PC-3 (cell line): ENCODE measurements at regions not wholly inside any gene's neighbourhood (a gene's known extent, or its start where the extent isn't known, plus 50 kb on each side); places are given as distances from the start of the nearest gene placed in this dataset.

Experiments
- EZH2 ChIP-seq: fragments of 300-600 bp; sonication (generic); IDR thresholded peaks from one replicate; pipeline ENCODE4 v1.6.1; 2017; ENCODE audit warnings: antibody characterized with exemption, mild to moderate bottlenecking, low read length; ENCODE audit not compliant: unreplicated experiment
- EZH2phosphoT487 ChIP-seq: fragments of 300-600 bp; sonication (generic); IDR thresholded peaks from 2 replicates; pipeline ENCODE4 v1.6.1; 2018; ENCODE audit warnings: mild to moderate bottlenecking, antibody characterized with exemption, low read length, borderline replicate concordance
- TF ChIP-seq, protein P1 (sequence below): fragments of 300-600 bp; sonication (generic); conservative IDR thresholded peaks from 2 replicates; pipeline ENCODE4 v1.5.1; 2017; ENCODE audit warnings: antibody characterized with exemption, low read depth, mild to moderate bottlenecking, low read length

DNA sequence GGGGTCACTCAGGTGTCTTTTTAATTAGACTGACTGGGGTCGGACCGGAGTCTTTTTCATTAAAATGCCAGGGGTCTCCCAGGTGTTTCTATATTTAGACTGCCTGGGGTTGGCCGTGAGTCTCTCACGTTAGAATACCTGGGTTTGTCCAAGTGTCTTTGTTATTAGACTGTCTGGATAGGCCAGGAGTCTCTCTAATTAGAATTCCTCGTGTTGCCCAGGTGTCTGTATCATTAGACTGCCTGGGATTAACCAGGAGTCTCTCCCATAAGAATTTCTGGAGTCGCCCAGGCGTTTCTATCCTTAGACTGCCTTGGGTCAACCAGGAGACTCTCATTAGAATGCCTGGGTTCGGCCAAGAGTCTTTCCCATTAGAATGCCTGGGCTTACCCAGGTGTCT lies 1445.7 kb downstream of the UQCRFS1 start:
- TF ChIP-seq, protein P1, sequence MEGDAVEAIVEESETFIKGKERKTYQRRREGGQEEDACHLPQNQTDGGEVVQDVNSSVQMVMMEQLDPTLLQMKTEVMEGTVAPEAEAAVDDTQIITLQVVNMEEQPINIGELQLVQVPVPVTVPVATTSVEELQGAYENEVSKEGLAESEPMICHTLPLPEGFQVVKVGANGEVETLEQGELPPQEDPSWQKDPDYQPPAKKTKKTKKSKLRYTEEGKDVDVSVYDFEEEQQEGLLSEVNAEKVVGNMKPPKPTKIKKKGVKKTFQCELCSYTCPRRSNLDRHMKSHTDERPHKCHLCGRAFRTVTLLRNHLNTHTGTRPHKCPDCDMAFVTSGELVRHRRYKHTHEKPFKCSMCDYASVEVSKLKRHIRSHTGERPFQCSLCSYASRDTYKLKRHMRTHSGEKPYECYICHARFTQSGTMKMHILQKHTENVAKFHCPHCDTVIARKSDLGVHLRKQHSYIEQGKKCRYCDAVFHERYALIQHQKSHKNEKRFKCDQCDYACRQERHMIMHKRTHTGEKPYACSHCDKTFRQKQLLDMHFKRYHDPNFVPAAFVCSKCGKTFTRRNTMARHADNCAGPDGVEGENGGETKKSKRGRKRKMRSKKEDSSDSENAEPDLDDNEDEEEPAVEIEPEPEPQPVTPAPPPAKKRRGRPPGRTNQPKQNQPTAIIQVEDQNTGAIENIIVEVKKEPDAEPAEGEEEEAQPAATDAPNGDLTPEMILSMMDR, result no peak
- TF ChIP-seq EZH2 (no peak), EZH2phosphoT487 (no peak)
